BE2C (cell line): ENCODE measurements at regions not wholly inside any gene's neighbourhood (a gene's known extent, or its start where the extent isn't known, plus 50 kb on each side); places are given as distances from the start of the nearest gene placed in this dataset.

Experiments used
- DNase-seq: peaks from one replicate; pipeline ENCODE4 v3.0.0-alpha.2; 2020
- H3K27me3 ChIP-seq: fragments of 250-450 bp; sonication (Bioruptor Pico); 2 replicates; pipeline ENCODE4 v1.5.1; 2020; ENCODE audit warnings: mild to moderate bottlenecking
- H3K36me3 ChIP-seq: fragments of 250-450 bp; sonication (Bioruptor Pico); 2 replicates; pipeline ENCODE4 v1.5.1; 2020; ENCODE audit warnings: mild to moderate bottlenecking
- H3K4me1 ChIP-seq: fragments of 250-450 bp; sonication (Bioruptor Pico); 2 replicates; pipeline ENCODE4 v1.5.1; 2020
- H3K4me3 ChIP-seq: 2 replicates; pipeline ENCODE4 v1.5.1; 2011; ENCODE audit warnings: low read depth, low read length
- H3K9me3 ChIP-seq: fragments of 250-450 bp; sonication (Bioruptor Pico); 2 replicates; pipeline ENCODE4 v1.5.1; 2020
- TF ChIP-seq, protein P1 (sequence below): IDR thresholded peaks from 2 replicates; pipeline ENCODE4 v1.5.1; 2012; ENCODE audit warnings: mild to moderate bottlenecking, low read depth, low read length

DNA sequence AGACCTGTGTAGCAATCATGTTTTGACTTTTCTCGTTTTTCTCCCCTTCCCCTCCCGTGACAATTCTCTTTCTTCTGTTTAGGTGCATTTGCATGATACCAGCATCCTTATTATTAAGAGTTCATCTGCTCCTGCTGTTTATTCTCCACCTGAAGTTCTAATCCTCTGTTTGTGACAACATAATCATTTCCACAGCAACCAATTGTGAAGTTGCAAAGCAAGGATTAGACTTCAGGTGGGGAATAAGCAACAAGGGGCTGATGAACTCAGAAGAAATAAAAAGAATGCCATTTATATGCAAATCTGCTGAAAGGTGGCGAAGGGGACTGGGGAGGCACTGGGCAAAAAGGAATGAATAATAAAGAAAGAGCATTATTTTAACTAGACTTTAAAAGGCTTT is 124.8 kb upstream of the LINC00305 start:
- H3K4me3 ChIP-seq: no peak overlapping the region
- no peaks in the 10 kb centered on the region for H3K36me3 ChIP-seq
- TF ChIP-seq, protein P1, sequence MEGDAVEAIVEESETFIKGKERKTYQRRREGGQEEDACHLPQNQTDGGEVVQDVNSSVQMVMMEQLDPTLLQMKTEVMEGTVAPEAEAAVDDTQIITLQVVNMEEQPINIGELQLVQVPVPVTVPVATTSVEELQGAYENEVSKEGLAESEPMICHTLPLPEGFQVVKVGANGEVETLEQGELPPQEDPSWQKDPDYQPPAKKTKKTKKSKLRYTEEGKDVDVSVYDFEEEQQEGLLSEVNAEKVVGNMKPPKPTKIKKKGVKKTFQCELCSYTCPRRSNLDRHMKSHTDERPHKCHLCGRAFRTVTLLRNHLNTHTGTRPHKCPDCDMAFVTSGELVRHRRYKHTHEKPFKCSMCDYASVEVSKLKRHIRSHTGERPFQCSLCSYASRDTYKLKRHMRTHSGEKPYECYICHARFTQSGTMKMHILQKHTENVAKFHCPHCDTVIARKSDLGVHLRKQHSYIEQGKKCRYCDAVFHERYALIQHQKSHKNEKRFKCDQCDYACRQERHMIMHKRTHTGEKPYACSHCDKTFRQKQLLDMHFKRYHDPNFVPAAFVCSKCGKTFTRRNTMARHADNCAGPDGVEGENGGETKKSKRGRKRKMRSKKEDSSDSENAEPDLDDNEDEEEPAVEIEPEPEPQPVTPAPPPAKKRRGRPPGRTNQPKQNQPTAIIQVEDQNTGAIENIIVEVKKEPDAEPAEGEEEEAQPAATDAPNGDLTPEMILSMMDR: no peak
- H3K27me3 ChIP-seq: no peaks in the 10 kb centered on the region
- H3K4me1 ChIP-seq: no peaks in the 10 kb centered on the region
- no peak for DNase-seq
- H3K9me3 ChIP-seq: no peaks in the 10 kb centered on the region

DNA sequence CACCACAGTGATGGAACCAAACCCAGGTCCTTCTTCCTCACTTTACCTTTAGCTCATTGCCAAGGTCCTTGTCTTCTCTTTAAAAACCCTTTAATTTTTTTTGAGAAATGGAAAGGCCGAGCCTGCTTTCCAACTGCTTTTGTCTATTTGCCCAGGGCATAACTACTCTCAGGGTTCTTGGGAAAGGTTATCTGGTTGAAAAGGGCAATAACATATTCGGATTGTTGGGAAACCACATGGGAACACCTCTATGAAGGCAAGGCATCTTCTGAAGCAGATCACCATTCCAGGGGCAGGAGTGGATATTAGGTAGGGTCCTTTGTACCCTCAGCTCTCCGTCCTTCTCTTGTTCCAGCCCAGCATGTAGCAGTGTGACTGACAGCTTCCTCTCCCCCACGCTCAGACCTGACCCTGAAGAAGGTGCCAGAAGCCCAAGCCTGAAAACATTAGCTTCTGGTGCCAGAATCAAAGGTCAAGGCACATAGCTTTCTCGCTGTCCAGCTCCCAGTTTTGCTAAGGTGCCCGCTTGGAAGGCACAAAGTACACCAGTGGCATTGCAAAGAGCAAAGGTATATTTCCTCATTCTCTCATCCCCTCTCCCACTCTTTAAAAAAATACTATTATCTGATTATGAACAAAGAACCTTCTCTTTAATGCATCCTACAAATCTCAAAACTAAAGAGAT is 123.2 kb upstream of the LINC00305 start:
- Histone ChIP-seq H3K4me1 (no peaks in the 10 kb centered on the region), H3K9me3 (no peaks in the 10 kb centered on the region), H3K36me3 (no peaks in the 10 kb centered on the region), H3K4me3 (no peak overlapping the region), H3K27me3 (no peaks in the 10 kb centered on the region)
- no peak for DNase-seq
- TF ChIP-seq, protein P1: no peak

DNA sequence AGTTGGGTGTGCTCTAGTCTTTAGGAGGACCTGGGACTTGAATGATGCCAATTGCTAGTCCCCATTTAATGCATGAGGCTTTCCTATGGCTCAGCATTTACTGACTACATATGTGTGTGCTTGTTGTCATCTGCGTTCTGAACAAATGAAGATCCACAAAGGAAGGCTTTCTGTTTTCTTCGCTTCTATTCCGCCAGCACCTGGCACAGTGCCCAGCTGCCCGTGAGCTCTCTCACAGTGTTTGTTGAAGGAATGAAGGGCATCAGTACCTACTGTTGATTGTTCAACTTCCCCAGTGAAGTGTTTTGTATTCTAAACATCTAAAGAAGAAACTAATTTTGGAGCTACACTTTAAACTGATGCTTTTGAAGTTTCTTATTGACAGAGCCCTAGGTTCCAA is 122.4 kb upstream of the LINC00305 start:
- H3K9me3 ChIP-seq: no peaks in the 10 kb centered on the region
- no peaks in the 10 kb centered on the region for H3K27me3 ChIP-seq
- no peaks in the 10 kb centered on the region for H3K4me1 ChIP-seq
- no peak overlapping the region for H3K4me3 ChIP-seq
- TF ChIP-seq, protein P1: no peak
- no peaks in the 10 kb centered on the region for H3K36me3 ChIP-seq
- no peak for DNase-seq

DNA sequence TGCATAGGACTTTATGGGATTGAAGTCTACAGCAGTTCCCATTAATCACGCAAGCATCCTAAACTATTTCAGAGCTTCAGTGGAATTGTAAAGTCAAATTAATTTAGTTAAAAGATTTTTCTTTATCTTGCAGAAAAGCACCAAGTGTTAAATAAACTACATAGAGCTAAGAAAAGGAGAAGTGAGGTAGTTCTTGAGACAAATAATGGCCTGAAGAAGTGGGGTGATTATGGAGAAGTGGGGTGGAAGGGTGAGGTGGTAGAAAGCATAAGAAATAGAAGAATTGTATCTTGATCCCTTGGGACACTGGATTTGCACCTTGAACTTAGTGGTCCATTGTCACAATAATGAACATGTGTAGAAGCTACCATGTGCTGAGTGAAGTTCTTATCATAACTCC is 121.7 kb upstream of the LINC00305 start:
- Histone ChIP-seq H3K4me1 (no peaks in the 10 kb centered on the region), H3K27me3 (no peaks in the 10 kb centered on the region), H3K36me3 (no peaks in the 10 kb centered on the region), H3K4me3 (no peak overlapping the region), H3K9me3 (no peaks in the 10 kb centered on the region)
- TF ChIP-seq, protein P1: no peak
- no peak for DNase-seq

DNA sequence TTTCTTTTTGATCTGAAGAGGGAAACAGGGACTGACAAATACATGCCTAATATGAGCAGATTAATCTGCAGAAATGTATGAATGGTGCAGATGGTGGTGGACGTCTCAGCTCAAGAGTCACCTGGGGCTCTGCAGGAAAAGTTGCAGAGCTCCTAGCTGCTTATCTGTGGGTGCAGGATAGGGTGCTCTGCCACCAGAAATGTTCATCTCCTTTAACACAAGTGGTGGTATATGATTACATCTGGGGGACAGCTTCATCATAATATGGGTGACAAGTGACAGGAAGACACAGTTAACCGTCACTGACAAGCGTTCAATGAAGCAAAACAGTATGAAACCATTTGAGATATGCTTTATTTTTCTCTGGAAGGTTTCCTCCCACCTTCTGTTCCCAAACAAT is 121.2 kb upstream of the LINC00305 start:
- Histone ChIP-seq H3K4me3 (no peak overlapping the region), H3K9me3 (no peaks in the 10 kb centered on the region), H3K36me3 (no peaks in the 10 kb centered on the region), H3K27me3 (no peaks in the 10 kb centered on the region), H3K4me1 (no peaks in the 10 kb centered on the region)
- TF ChIP-seq, protein P1: no peak
- no peak for DNase-seq

DNA sequence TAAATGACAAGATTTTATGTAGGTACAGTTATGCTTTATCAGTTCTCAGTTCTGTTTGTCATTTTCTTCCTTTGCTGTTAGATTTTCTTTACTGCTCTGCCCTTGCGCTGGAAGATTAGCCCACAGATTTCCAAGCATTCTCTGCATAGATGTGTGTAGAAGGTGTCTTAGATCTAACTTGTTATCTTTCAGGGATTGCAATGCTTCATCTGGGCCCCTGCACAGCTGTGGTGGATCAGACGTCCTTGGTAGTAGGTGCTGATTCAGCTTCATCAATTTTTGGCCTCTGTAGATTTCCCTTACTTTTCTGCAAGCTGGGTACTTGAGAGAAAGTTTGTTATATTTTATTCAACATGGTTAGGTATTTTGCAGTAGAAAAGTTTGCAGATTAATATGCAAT is 115.3 kb upstream of the LINC00305 start:
- Histone ChIP-seq H3K4me3 (no peak overlapping the region), H3K9me3 (no peaks in the 10 kb centered on the region), H3K4me1 (no peaks in the 10 kb centered on the region), H3K36me3 (no peaks in the 10 kb centered on the region), H3K27me3 (no peaks in the 10 kb centered on the region)
- TF ChIP-seq, protein P1: no peak
- DNase-seq: no peak
